Choroid plexus epithelial cell (primary cell): ENCODE measurements at regions not wholly inside any gene's neighbourhood (a gene's known extent, or its start where the extent isn't known, plus 50 kb on each side); places are given as distances from the start of the nearest gene placed in this dataset.

Experiments used
- DNase-seq: peaks from one replicate; pipeline ENCODE4 v3.0.0-alpha.2; 2010; ENCODE audit warnings: low read depth
- H3K4me3 ChIP-seq: 2 replicates; pipeline ENCODE4 v1.5.1; 2011; ENCODE audit warnings: low read depth, mild to moderate bottlenecking, control low read depth, low read length, moderate library complexity
- TF ChIP-seq, protein P1 (sequence below): conservative IDR thresholded peaks from 2 replicates; pipeline ENCODE4 v1.5.1; 2011; ENCODE audit warnings: low read depth, mild to moderate bottlenecking, control low read depth, inconsistent platforms, low read length, moderate library complexity

- no peak overlapping the region for H3K4me3 ChIP-seq
- DNase-seq = peak; percentile 20
- TF ChIP-seq, protein P1, sequence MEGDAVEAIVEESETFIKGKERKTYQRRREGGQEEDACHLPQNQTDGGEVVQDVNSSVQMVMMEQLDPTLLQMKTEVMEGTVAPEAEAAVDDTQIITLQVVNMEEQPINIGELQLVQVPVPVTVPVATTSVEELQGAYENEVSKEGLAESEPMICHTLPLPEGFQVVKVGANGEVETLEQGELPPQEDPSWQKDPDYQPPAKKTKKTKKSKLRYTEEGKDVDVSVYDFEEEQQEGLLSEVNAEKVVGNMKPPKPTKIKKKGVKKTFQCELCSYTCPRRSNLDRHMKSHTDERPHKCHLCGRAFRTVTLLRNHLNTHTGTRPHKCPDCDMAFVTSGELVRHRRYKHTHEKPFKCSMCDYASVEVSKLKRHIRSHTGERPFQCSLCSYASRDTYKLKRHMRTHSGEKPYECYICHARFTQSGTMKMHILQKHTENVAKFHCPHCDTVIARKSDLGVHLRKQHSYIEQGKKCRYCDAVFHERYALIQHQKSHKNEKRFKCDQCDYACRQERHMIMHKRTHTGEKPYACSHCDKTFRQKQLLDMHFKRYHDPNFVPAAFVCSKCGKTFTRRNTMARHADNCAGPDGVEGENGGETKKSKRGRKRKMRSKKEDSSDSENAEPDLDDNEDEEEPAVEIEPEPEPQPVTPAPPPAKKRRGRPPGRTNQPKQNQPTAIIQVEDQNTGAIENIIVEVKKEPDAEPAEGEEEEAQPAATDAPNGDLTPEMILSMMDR = peak; percentile 65
Measured at GRCh38 chr2:234611209-234611608, 114.3 kb upstream of the ARL4C start.

GRCh38 chr2:234608946-234609345 lies 112.1 kb upstream of the ARL4C start:
- no peak overlapping the region for H3K4me3 ChIP-seq
- TF ChIP-seq, protein P1 = no peak
- DNase-seq = no peak

DNA sequence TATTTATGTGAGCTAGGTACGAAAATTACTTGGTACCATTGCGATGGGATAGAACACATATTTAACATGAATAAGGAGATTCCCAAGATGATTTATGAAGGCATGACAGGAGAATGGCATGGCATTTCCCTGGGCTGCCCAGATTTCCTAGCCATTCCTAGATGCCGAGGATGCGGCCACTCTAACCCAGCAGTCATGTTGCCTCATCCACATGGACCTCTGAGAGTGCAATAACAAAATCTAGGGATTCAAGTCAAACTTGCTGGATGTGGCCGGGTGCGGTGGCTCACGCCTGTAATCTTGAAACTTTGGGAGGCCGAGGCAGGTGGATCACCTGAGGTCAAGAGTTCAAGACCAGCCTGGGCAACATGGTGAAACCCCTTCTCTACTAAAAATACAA lies 110.8 kb upstream of the ARL4C start:
- TF ChIP-seq, protein P1 = no peak
- H3K4me3 ChIP-seq = no peak overlapping the region
- DNase-seq = no peak

GRCh38 chr2:234606896-234607295 lies 110.0 kb upstream of the ARL4C start:
- TF ChIP-seq, protein P1 = no peak
- DNase-seq = no peak
- H3K4me3 ChIP-seq = no peak overlapping the region

GRCh38 chr2:234603619-234604018 lies 106.7 kb upstream of the ARL4C start:
- no peak for DNase-seq
- TF ChIP-seq, protein P1 = no peak
- no peak overlapping the region for H3K4me3 ChIP-seq

GRCh38 chr2:234601213-234601612 lies 104.3 kb upstream of the ARL4C start:
- DNase-seq = no peak
- TF ChIP-seq, protein P1 = no peak

DNA sequence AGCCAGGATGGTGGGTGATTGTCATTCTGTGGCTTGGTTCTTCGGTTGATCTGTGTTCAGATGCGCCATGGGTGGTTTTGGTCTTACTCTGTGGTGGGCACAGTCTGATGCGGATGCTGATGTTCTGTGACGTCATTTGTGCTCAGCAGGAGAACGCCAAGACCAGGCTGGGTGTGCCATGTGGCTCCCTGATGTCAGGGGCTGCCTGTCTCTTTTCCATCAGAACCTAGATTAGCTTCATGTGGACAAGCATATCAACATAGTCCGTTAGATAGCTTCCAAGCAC lies 100.6 kb upstream of the ARL4C start:
- no peak overlapping the region for H3K4me3 ChIP-seq
- DNase-seq = no peak
- TF ChIP-seq, protein P1 = no peak

More at GRCh38 chr2:234601213-234601612, 104.3 kb upstream of the ARL4C start:
- no peak overlapping the region for H3K4me3 ChIP-seq
